PC-9 (cell line): ENCODE measurements at regions not wholly inside any gene's neighbourhood (a gene's known extent, or its start where the extent isn't known, plus 50 kb on each side); places are given as distances from the start of the nearest gene placed in this dataset.

Experiments used
- BruUV-seq: library from RNA; stranded (reverse); fragments of 400-500 nt; replicated peaks from 2 replicates; lab custom pipeline; 2021; lab: Mats Ljungman, UMichigan
- CTCF ChIA-PET: fragments of 300-600 bp; sonication (Branson Sonifier 250); formaldehyde crosslinking; loops from one replicate; lab custom pipeline; 2022; ENCODE audit warnings: antibody characterized with exemption; lab: Charles Lee
- POLR2A ChIA-PET: fragments of 300-600 bp; sonication (Branson Sonifier 250); formaldehyde crosslinking; loops from one replicate; lab custom pipeline; 2022; ENCODE audit warnings: antibody characterized with exemption; ENCODE audit not compliant: unreplicated experiment; lab: Charles Lee
- DNase-seq, 2 experiments: peaks; one replicate each; pipeline versions ENCODE4 v3.0.0 to v3.0.0-alpha.2; 2015 to 2022; ENCODE audit warnings: mixed read lengths in 1 of 2
- H2AFZ ChIP-seq: fragments of 200-600 bp; sonication (generic); 2 replicates; pipeline ENCODE4 v1.8.1; 2017; ENCODE audit warnings: antibody characterized with exemption
- H3F3A ChIP-seq: fragments of 200-600 bp; sonication (generic); 2 replicates; pipeline ENCODE4 v1.8.1; 2017; ENCODE audit warnings: antibody characterized with exemption, mild to moderate bottlenecking, low read depth; ENCODE audit not compliant: insufficient read depth
- H3K27ac ChIP-seq: fragments of 200-600 bp; sonication (generic); 2 replicates; pipeline ENCODE4 v1.6.1; 2016; ENCODE audit warnings: mixed run types
- H3K27me3 ChIP-seq: fragments of 200-600 bp; sonication (generic); 2 replicates; pipeline ENCODE4 v1.6.1; 2016; ENCODE audit warnings: low read depth, mixed run types; ENCODE audit not compliant: insufficient read depth
- H3K36me3 ChIP-seq: fragments of 200-600 bp; sonication (generic); 2 replicates; pipeline ENCODE4 v1.6.1; 2016; ENCODE audit warnings: low read depth, mixed run types
- H3K4me1 ChIP-seq: fragments of 200-600 bp; sonication (generic); replicated peaks from 2 replicates; pipeline ENCODE4 v1.6.1; 2016; ENCODE audit warnings: mixed run types; ENCODE audit not compliant: insufficient read depth
- H3K4me2 ChIP-seq: fragments of 200-600 bp; sonication (generic); 2 replicates; pipeline ENCODE4 v1.6.1; 2017; ENCODE audit warnings: mixed run types
- H3K4me3 ChIP-seq: fragments of 200-600 bp; sonication (generic); 2 replicates; pipeline ENCODE4 v1.6.1; 2016; ENCODE audit warnings: mixed run types
- H3K79me2 ChIP-seq: fragments of 200-600 bp; sonication (generic); 2 replicates; pipeline ENCODE4 v1.6.1; 2017; ENCODE audit warnings: low read depth, mixed run types
- H3K9me2 ChIP-seq: fragments of 200-600 bp; sonication (generic); 2 replicates; pipeline ENCODE4 v1.8.1; 2017; ENCODE audit warnings: mild to moderate bottlenecking; ENCODE audit not compliant: insufficient read depth
- H3K9me3 ChIP-seq: fragments of 200-600 bp; sonication (generic); 2 replicates; pipeline ENCODE4 v1.8.1; 2016; ENCODE audit warnings: low read depth; ENCODE audit not compliant: insufficient read depth
- H4K20me1 ChIP-seq: fragments of 200-600 bp; sonication (generic); 2 replicates; pipeline ENCODE4 v1.8.1; 2017; ENCODE audit not compliant: insufficient read depth
- EZH2 ChIP-seq: fragments of 200-600 bp; sonication (generic); IDR thresholded peaks from 2 replicates; pipeline ENCODE4 v1.8.0; 2017; ENCODE audit warnings: antibody characterized with exemption, low read depth
- intact Hi-C: fragments of 100-400 bp; cut with micrococcal nuclease; formaldehyde crosslinking; loops from one replicate; pipeline ENCODE4 v1.10.0; 2022; ENCODE audit not compliant: unreplicated experiment
- TF ChIP-seq, protein P1 (sequence below): fragments of 200-600 bp; sonication (generic); conservative IDR thresholded peaks from 2 replicates; pipeline ENCODE4 v1.6.1; 2017; ENCODE audit warnings: mixed run types, antibody characterized with exemption, mild to moderate bottlenecking, moderate library complexity

DNA sequence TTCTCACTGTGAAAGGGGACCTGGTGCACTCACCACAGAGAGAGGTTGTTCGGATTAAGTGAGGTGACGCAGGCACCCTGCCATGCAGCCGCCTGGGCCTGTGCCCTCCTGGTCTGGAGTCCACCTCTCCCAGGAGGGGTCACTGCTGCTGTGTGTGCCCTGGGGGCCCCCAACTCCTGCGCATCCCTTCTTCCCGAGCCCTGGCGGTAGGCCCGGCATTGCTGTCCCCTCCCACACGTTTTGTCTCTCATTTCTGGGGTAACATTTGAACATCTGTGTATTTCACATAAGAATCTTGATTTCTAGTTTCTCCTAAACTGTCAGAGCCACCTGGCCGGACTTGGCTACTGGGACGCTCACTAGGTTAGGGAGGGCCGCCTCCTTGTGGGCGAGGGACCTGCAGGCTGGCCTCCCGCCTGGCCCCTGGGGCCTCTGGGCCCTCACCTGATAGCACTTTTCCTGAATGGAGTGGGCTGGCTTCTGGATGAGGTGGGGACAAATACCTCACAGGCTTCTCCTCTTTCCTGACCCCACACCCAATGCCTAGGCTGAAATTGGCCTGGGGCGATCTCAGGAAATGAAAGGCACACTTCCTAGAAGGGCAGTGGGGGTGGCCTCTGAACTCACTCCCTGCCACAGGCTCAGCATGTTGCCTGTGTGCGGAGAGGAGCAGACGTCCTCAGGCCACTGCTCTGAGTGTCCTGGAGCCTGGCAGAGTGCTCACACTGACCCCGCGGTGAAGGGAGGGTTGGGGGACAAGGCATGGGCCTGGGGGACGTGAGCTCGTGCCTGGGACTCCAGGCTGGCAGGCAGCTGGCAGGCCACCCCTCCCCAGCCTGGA lies 104.2 kb upstream of the PRR23E start:
- H3F3A ChIP-seq: no peaks in the 10 kb centered on the region
- ChIA-PET CTCF (no interaction called here), POLR2A (interaction anchor here (0.7 kb wide), 3 partner anchors 9 to 52 kb away, joined by 3 to 5 read pairs (median 4); no protein-coding TSS in a partner anchor)
- H4K20me1 ChIP-seq: no peaks in the 10 kb centered on the region
- intact Hi-C loops: loop anchor here (5.0 kb wide), 1 partner anchor 46 kb away; no protein-coding TSS in a partner anchor
- H3K9me3 ChIP-seq: no peaks in the 10 kb centered on the region
- DNase-seq: peak; percentile 57 to 82
- H3K79me2 ChIP-seq: no peaks in the 10 kb centered on the region
- no TSS peak for BruUV-seq
- 0 out of 2 replicates have a peak, but pooled peaks cover 6% of the 10 kb centered on the region for H3K27me3 ChIP-seq
- H3K4me2 ChIP-seq: 0 out of 2 replicates have a peak overlapping the region, but pooled peaks have one; percentile 23
- TF ChIP-seq EZH2: no peak
- TF ChIP-seq, protein P1, sequence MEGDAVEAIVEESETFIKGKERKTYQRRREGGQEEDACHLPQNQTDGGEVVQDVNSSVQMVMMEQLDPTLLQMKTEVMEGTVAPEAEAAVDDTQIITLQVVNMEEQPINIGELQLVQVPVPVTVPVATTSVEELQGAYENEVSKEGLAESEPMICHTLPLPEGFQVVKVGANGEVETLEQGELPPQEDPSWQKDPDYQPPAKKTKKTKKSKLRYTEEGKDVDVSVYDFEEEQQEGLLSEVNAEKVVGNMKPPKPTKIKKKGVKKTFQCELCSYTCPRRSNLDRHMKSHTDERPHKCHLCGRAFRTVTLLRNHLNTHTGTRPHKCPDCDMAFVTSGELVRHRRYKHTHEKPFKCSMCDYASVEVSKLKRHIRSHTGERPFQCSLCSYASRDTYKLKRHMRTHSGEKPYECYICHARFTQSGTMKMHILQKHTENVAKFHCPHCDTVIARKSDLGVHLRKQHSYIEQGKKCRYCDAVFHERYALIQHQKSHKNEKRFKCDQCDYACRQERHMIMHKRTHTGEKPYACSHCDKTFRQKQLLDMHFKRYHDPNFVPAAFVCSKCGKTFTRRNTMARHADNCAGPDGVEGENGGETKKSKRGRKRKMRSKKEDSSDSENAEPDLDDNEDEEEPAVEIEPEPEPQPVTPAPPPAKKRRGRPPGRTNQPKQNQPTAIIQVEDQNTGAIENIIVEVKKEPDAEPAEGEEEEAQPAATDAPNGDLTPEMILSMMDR: no peak
- H3K4me3 ChIP-seq: no peak overlapping the region
- H3K4me1 ChIP-seq: peaks cover 4% of the 10 kb centered on the region; the same call in 1 of the 2 replicates
- no peak overlapping the region for H3K27ac ChIP-seq
- no peak overlapping the region for H2AFZ ChIP-seq
- H3K9me2 ChIP-seq: no peaks in the 10 kb centered on the region
- no peaks in the 10 kb centered on the region for H3K36me3 ChIP-seq

DNA sequence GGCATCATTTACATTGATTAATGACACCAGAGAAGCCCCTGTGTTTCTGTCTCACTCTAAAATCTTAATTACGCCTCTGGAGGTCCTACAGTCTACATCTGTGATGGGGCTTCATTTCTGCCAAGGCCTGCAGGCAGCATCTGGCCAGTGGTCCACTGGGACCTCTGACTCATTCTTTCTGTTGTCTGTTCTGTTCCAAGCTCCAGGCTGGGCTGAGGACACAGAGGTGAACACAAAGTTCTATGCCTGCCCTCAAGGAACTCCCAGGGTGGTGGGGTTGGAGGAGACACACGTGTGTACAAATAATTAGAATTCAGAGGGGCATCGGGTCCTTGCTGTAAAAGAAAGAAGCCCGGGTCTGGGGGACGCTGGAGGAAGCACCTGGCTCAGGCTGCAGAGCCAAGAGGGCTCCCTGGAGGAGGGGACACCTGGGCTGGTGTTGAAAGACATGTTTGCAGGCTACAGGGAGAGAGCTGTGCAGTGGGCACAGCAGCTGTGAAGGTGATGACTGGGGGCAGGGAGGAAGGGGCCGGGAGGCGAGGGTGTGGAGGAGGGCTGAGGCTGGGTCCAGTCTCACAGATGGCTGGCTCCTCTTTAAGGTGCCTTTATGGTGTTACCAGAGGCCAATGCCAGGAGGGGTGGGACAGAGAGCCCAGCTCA lies 103.3 kb upstream of the PRR23E start:
- POLR2A ChIA-PET: interaction anchor here (0.7 kb wide), 3 partner anchors 8 to 53 kb away, joined by 3 to 5 read pairs (median 4); no protein-coding TSS in a partner anchor
- Histone ChIP-seq H3K9me2 (no peaks in the 10 kb centered on the region), H3K4me1 (peaks cover 4% of the 10 kb centered on the region; the same call in 1 of the 2 replicates), H3F3A (no peaks in the 10 kb centered on the region), H3K27ac (no peak overlapping the region), H2AFZ (no peak overlapping the region), H3K27me3 (0 out of 2 replicates have a peak, but pooled peaks cover 5% of the 10 kb centered on the region), H3K4me2 (no peak overlapping the region), H4K20me1 (no peaks in the 10 kb centered on the region), H3K9me3 (no peaks in the 10 kb centered on the region), H3K4me3 (no peak overlapping the region), H3K79me2 (no peaks in the 10 kb centered on the region), H3K36me3 (no peaks in the 10 kb centered on the region)
- BruUV-seq: no TSS peak
- CTCF ChIA-PET: interaction anchor here (0.5 kb wide), 1 partner anchor 215 kb away, joined by 7 read pairs; no protein-coding TSS in a partner anchor
- no peak for DNase-seq
- TF ChIP-seq EZH2: no peak
- intact Hi-C loops: loop anchor here (5.0 kb wide), 1 partner anchor 47 kb away; no protein-coding TSS in a partner anchor

- ChIA-PET POLR2A (interaction anchor here (0.5 kb wide), 1 partner anchor 23 kb away, joined by 4 read pairs; no protein-coding TSS in a partner anchor), CTCF (interaction anchor here (0.5 to 1.4 kb wide), 2 partner anchors 10 to 214 kb away, joined by 3 to 7 read pairs; no protein-coding TSS in a partner anchor)
- Histone ChIP-seq H3F3A (no peaks in the 10 kb centered on the region), H4K20me1 (no peaks in the 10 kb centered on the region), H3K9me3 (no peaks in the 10 kb centered on the region), H2AFZ (no peak overlapping the region), H3K9me2 (no peaks in the 10 kb centered on the region), H3K36me3 (no peaks in the 10 kb centered on the region), H3K27ac (no peak overlapping the region), H3K27me3 (no peaks in the 10 kb centered on the region), H3K4me3 (no peak overlapping the region), H3K4me2 (no peak overlapping the region), H3K4me1 (peaks cover 4% of the 10 kb centered on the region; the same call in 1 of the 2 replicates), H3K79me2 (no peaks in the 10 kb centered on the region)
- no TSS peak for BruUV-seq
- TF ChIP-seq EZH2: no peak
- TF ChIP-seq, protein P1: no peak
- no peak for DNase-seq
- intact Hi-C loops: no loop called here
Measured at GRCh38 chr3:127090218-127091160, 102.4 kb upstream of the PRR23E start.
